ENCODE measurements at regions not wholly inside any gene's neighbourhood (a gene's known extent, or its start where the extent isn't known, plus 50 kb on each side); places are given as distances from the start of the nearest gene placed in this dataset.

DNA sequence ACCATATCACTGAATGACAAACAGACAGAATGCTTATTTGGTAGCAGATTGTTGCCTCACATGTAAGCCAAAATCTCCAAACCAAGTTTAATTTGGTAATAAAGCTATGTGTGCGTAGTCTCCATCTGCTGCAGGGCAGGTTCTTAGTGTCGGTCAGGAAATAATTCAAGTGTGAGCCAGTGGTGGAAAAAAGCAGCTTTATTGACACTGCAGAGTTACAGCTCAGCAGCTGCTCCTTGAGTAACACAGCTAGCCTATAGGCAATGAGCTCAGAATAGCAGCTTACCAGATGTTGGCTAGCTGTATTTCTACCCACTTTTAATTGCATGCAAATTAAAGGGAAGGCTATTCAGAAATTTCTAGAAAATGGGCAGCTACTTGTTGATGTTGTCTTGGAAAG lies 757.8 kb upstream of the HS3ST1 start:
- no peak for DNase-seq (ENCODE audit: low read depth)
- no peak overlapping the region for H3K4me3 ChIP-seq (ENCODE audit: low read depth, low read length)
- TF ChIP-seq, protein P1, sequence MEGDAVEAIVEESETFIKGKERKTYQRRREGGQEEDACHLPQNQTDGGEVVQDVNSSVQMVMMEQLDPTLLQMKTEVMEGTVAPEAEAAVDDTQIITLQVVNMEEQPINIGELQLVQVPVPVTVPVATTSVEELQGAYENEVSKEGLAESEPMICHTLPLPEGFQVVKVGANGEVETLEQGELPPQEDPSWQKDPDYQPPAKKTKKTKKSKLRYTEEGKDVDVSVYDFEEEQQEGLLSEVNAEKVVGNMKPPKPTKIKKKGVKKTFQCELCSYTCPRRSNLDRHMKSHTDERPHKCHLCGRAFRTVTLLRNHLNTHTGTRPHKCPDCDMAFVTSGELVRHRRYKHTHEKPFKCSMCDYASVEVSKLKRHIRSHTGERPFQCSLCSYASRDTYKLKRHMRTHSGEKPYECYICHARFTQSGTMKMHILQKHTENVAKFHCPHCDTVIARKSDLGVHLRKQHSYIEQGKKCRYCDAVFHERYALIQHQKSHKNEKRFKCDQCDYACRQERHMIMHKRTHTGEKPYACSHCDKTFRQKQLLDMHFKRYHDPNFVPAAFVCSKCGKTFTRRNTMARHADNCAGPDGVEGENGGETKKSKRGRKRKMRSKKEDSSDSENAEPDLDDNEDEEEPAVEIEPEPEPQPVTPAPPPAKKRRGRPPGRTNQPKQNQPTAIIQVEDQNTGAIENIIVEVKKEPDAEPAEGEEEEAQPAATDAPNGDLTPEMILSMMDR (conservative IDR thresholded peaks at IDR 0.05; ENCODE audit: low read depth, low read length): no peak

DNA sequence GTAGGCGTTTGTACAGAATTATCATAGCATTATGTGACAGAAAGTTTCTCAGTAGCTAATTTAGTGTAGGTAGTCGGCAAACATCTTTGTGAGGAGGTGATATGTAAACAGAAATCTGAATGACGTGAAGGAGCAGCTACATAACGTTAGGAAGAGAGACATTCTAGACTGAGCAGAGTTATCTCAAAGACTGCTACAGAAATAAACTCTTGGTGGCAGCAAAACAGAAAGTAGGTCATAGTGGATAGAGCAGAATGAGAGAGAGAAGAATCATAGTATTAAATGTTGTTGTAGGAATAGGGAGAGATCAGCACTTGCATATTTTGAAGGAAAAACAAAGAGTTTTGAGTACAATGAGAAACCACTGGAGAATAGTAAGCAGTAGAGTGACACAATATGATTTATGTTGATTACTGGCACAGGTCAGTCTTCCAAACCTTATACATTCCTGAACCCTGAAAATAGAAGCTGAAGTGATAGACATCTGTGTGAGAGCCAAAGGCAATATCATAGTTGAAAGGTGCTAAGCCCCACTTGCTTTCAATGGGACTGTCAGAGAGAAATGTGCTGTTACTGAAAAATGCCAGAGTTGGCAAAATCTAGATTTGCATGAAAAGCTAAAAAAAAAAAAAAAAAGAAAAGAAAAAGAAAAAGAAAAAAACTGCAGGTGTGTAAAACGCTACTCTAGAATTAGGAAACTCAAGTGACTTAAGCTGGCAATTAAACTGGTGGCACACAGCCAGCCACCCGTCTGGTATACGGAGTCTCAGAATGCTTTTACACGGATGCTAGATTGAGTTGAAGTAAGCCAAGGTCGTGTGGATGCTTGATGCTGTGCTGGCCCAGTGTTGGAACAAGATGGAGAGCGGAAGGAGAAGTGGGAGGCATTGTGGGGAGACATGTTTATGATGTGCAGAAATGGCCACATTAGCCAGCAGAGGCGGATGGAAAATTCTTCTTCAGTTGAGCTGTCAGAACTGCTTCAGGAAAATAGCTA lies 750.2 kb upstream of the HS3ST1 start:
- DNase-seq (ENCODE audit: low read depth): no peak
- TF ChIP-seq, protein P1 (conservative IDR thresholded peaks at IDR 0.05; ENCODE audit: low read depth, low read length): no peak

DNA sequence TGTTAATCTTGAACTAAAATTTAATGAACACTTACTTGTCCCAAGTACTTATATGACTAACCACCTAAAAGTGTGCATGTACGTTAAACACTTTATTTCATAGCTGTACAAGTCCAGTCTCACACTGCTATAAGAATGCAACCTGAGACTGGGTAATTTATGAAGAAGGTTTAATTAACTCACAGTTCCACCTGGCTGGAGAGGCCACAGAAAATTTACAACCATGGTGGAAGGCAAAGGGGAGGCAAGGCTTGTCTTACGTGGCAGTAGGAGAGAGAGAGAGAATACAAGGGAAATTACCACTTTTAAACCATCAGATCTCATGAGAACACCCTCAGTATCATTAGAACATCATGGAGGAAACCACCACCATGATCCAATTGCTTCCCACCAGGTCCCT lies 748.7 kb upstream of the HS3ST1 start:
- TF ChIP-seq, protein P1 (conservative IDR thresholded peaks at IDR 0.05; ENCODE audit: low read depth, low read length): no peak
- DNase-seq (ENCODE audit: low read depth): no peak
- H3K4me3 ChIP-seq (ENCODE audit: low read depth, low read length): no peak overlapping the region

More for the DNA sequence above, 750.2 kb upstream of the HS3ST1 start:
- no peak overlapping the region for H3K4me3 ChIP-seq (ENCODE audit: low read depth, low read length)

DNA sequence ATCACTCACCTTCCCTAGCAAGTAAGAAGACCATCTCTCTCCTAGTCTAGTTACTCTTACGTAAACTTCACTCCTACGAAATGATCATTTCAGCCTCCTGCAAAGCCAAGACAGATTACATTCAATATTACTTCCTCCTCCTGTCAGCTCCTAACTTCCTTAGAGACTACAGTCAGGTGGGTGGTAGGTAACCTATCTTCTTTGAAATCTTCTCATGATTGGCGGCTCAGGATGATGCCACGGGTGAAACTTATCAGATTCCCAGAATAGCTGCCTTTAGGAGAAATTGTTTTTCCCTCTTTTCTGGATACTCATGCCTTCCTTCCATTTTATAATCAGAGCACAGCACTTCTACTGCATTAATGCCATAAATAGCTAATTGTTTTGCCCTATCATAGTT lies 744.8 kb upstream of the HS3ST1 start:
- DNase-seq (ENCODE audit: low read depth): no peak
- TF ChIP-seq, protein P1 (conservative IDR thresholded peaks at IDR 0.05; ENCODE audit: low read depth, low read length): no peak
- no peak overlapping the region for H3K4me3 ChIP-seq (ENCODE audit: low read depth, low read length)

DNA sequence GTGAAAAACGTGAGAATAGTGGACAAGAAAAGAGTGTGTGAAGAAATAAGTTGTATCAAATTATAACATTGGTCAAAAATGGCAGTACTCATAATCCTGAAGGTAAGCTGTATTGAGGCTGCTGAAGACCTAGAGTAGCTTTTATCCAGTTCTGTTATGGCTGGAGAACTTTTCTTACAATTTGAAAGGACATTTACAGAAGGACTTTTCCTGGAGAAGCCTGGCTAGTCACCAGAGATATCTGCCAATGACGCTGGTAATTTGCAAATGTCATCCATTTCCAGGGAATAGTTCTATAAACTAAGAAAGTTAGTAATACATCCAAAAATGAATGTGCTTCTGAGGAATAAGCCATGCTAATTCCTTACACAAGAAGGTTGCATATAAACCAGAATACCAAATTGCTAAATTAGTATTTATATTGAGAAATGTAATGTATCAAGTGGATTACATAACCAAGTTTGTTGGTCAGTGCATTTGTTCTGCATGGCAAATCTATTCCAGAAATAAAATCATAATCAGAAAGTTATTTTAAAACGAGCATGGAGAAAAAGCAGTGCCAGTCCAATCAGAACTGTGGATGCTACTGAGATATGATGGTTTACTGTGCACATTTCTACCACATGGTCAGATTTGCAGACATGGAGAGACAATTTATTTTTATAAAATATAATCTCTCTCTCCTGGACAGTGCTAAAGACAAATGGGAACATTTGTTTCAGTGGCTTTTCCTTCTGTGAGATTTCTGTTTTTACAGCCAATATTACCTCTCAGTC lies 743.7 kb upstream of the HS3ST1 start:
- DNase-seq (ENCODE audit: low read depth): no peak
- TF ChIP-seq, protein P1 (conservative IDR thresholded peaks at IDR 0.05; ENCODE audit: low read depth, low read length): no peak
- H3K4me3 ChIP-seq (ENCODE audit: low read depth, low read length): no peak overlapping the region

DNA sequence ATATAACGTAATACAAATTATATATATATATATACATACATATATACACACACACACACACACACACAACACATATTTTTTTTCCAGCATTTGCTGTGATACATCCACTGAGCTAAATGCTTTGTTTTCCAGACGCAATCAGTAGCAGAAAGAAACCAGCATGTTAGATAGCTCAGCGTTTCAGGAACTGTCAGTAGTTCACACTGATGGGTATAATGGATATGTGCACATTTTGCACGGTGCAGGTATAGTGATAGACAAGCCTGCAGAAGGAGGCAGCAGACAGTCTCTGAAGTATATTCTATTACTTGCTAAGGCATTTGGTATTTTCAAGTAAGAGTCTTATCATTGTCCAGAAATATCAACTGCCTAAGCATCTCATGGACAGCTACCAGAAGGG lies 741.6 kb upstream of the HS3ST1 start:
- TF ChIP-seq, protein P1 (conservative IDR thresholded peaks at IDR 0.05; ENCODE audit: low read depth, low read length): no peak
- no peak for DNase-seq (ENCODE audit: low read depth)
- no peak overlapping the region for H3K4me3 ChIP-seq (ENCODE audit: low read depth, low read length)
